ENCODE measurements at regions not wholly inside any gene's neighbourhood (a gene's known extent, or its start where the extent isn't known, plus 50 kb on each side); places are given as distances from the start of the nearest gene placed in this dataset.

- Histone ChIP-seq H3K9ac (ENCODE audit: extremely low read depth, insufficient read length, low read length) (no peak overlapping the region), H2BK20ac (ENCODE audit: low read depth, low read length, poor library complexity, severe bottlenecking) (no peak overlapping the region), H2BK5ac (ENCODE audit: insufficient read length, low read length) (no peak overlapping the region), H3K14ac (ENCODE audit: insufficient read depth, low read length) (no peak overlapping the region), H3K9me3 (ENCODE audit: control insufficient read depth, low read depth, low read length) (no peaks in the 10 kb centered on the region), H3K4me1 (ENCODE audit: insufficient read depth, low read length) (no peaks in the 10 kb centered on the region), H4K8ac (replicated peaks; ENCODE audit: insufficient read length, low read depth, low read length) (no peak overlapping the region), H3K79me1 (ENCODE audit: insufficient read depth, low read depth, low read length, poor library complexity, severe bottlenecking) (no peaks in the 10 kb centered on the region), H2BK12ac (ENCODE audit: insufficient read length, low read depth, low read length) (no peak overlapping the region), H2AFZ (ENCODE audit: low read length) (no peak overlapping the region), H3K23me2 (ENCODE audit: insufficient read length, low read depth, low read length, poor library complexity, severe bottlenecking) (no peaks in the 10 kb centered on the region), H3K27ac (ENCODE audit: insufficient read length, low read depth, low read length) (no peak overlapping the region), H3T11ph (ENCODE audit: low read length) (no peak overlapping the region), H3K56ac (ENCODE audit: insufficient read length, low read depth, low read length) (no peak overlapping the region), H4K5ac (ENCODE audit: insufficient read length, low read depth, low read length) (no peak overlapping the region), H2BK15ac (ENCODE audit: low read depth, low read length) (no peak overlapping the region), H4K20me1 (ENCODE audit: control insufficient read depth, insufficient read depth, insufficient read length) (no peaks in the 10 kb centered on the region), H4K91ac (ENCODE audit: insufficient read length, low read depth, low read length) (no peak overlapping the region), H3K18ac (ENCODE audit: insufficient read length, low read depth, low read length) (no peak overlapping the region), H3K23ac (ENCODE audit: insufficient read length, low read depth, low read length) (no peak overlapping the region), H3K4me2 (ENCODE audit: insufficient read depth, insufficient read length, low read length) (no peak overlapping the region), H2AK5ac (ENCODE audit: insufficient read length, low read length) (no peak overlapping the region), H2BK120ac (ENCODE audit: low read depth, low read length, poor library complexity, severe bottlenecking) (no peak overlapping the region), H3K27me3 (ENCODE audit: insufficient read depth, low read length) (no peaks in the 10 kb centered on the region), H3K79me2 (ENCODE audit: insufficient read depth, low read length) (no peaks in the 10 kb centered on the region), H3K4ac (ENCODE audit: low read depth, low read length) (no peak overlapping the region)
- Mint-ChIP-seq H3K27me3 (ENCODE audit: low read depth) (no peaks in the 10 kb centered on the region), H3K27ac (no peak overlapping the region), H3K4me3 (no peak overlapping the region), H3K9me3 (no peaks in the 10 kb centered on the region), H3K4me1 (no peaks in the 10 kb centered on the region), H3K36me3 (ENCODE audit: insufficient read depth in 1 of 3, low read depth in 3 of 3) (no peaks in the 10 kb centered on the region)
- TF ChIP-seq CTCF (conservative IDR thresholded peaks at IDR 0.05), result no peak
- no CpG with 5 or more reads among the region's 4 CpGs for WGBS (ENCODE audit: extremely low coverage, insufficient read length, low lambda C conversion rate)
- no peak for DNase-seq
Measured at GRCh38 chr4:35511851-35512250, 732.5 kb downstream of the ARAP2 start.

Data from H9 (cell line).